HCT116 (cell line): ENCODE measurements at regions not wholly inside any gene's neighbourhood (a gene's known extent, or its start where the extent isn't known, plus 50 kb on each side); places are given as distances from the start of the nearest gene placed in this dataset.

Source experiments
- CEBPB ChIP-seq: IDR thresholded peaks from 2 replicates; pipeline ENCODE4 v1.6.1; 2012; ENCODE audit warnings: low read depth
- CTCF ChIP-seq, 3 experiments: fragments of 200-600 bp in 1 of 3; sonication (generic) in 1 of 3; IDR thresholded peaks in 2 of 3; conservative IDR thresholded peaks in 1 of 3; 2 replicates each; pipeline ENCODE4 v1.5.1; 2012 to 2017; ENCODE audit warnings: low read depth in 2 of 3, low read length in 2 of 3, antibody characterized with exemption in 1 of 3, borderline replicate concordance in 1 of 3, control low read depth in 1 of 3, mild to moderate bottlenecking in 1 of 3, mixed read lengths in 1 of 3, mixed run types in 1 of 3, moderate library complexity in 1 of 3; ENCODE audit not compliant: insufficient read depth in 1 of 3
- JUND ChIP-seq: IDR thresholded peaks from 2 replicates; pipeline ENCODE4 v1.6.1; 2012
- POLR2AphosphoS5 ChIP-seq: IDR thresholded peaks from 2 replicates; pipeline ENCODE4 v1.6.1; 2011; ENCODE audit warnings: mild to moderate bottlenecking, low read depth, low read length, moderate library complexity
- REST ChIP-seq: IDR thresholded peaks from 2 replicates; pipeline ENCODE4 v1.6.1; 2012; ENCODE audit warnings: low read depth
- ZFX ChIP-seq: fragments of 450-650 bp; IDR thresholded peaks from 2 replicates; pipeline ENCODE4 v1.6.1; 2017
- ZNF274 ChIP-seq: fragments of 200-500 bp; sonication (Bioruptor generic); IDR thresholded peaks from 2 replicates; pipeline ENCODE4 v1.6.1; 2014; ENCODE audit warnings: mild to moderate bottlenecking, low read depth, low read length, inconsistent platforms

- TF ChIP-seq CTCF (IDR thresholded peaks at IDR 0.05 in 2 of 3, conservative IDR thresholded peaks at IDR 0.05 in 1 of 3; ENCODE audit: borderline replicate concordance in 1 of 3, insufficient read depth in 1 of 3, low read depth in 2 of 3, low read length in 2 of 3) (no peak), ZNF274 (no peak), JUND (no peak), CEBPB (no peak), REST (no peak), POLR2AphosphoS5 (no peak), ZFX (no peak)
These were observed 730.2 kb upstream of the GJE1 start for GRCh38 chr6:141402489-141402888.
